ENCODE measurements at regions not wholly inside any gene's neighbourhood (a gene's known extent, or its start where the extent isn't known, plus 50 kb on each side); places are given as distances from the start of the nearest gene placed in this dataset.

- in situ Hi-C loops (cut with HindIII; ENCODE audit: low pct_unique_long_range_greater_than_20kb, low sequenced_read_pairs): no loop called here
- DNase-seq (ENCODE audit: low read depth, low spot score): no peak
These were observed 99.8 kb upstream of the ZMIZ1 start for GRCh38 chr10:78968943-78969342.

DNA sequence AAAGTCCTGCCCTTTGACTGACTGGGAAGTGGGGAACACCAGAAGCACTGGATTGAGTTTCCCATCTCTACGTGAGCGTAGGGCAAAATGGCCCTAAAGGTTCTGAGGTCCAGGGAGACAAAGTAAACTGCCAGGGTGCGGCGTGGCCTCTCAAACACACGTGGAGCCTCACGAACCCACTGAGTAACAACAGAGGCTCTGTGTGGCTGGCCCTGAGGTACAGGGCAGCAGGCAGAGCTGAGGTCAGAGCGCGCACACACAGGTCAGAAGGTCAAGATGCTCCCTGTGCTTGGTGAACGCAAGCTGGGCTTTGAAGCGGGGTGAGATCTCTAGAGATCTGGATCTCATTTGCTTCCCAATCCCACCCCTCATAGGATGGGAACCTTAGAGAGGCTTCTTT lies 99.0 kb upstream of the ZMIZ1 start:
- DNase-seq (ENCODE audit: low read depth, low spot score): no peak
- in situ Hi-C loops (cut with HindIII; ENCODE audit: low pct_unique_long_range_greater_than_20kb, low sequenced_read_pairs): no loop called here

GRCh38 chr10:78970261-78970660 lies 98.5 kb upstream of the ZMIZ1 start:
- in situ Hi-C loops (cut with HindIII; ENCODE audit: low pct_unique_long_range_greater_than_20kb, low sequenced_read_pairs): no loop called here
- DNase-seq (ENCODE audit: low read depth, low spot score): no peak

DNA sequence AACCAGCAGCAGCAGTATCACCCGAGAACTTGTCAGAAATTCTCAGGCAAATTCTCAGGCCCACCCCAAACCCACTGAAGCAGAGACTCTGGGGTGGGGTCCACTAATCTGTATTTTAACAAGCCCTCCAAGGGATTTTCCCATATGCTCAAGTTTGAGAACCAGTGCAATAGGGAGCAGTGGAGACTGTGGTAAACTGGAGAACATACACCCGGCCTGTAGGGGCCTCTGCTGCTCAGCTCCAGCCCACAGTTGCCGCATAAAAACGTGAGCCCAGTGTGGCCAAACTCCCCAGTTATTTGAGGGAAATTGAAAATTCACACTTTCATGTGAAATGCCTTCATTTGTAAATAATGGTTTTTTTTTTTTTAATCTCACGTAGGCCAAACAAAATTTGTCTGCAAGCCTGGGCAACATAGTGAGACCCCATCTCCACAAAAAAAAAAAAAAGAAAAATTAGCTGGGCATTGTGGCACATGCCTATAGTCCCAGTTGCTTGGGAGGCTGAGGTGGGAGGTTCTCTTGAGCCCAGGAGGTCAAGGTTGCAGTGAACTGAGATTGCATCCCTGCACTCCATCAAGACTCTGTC lies 97.6 kb upstream of the ZMIZ1 start:
- in situ Hi-C loops (cut with HindIII; ENCODE audit: low pct_unique_long_range_greater_than_20kb, low sequenced_read_pairs): no loop called here
- DNase-seq (ENCODE audit: low read depth, low spot score): no peak

GRCh38 chr10:78972160-78972946 lies 96.4 kb upstream of the ZMIZ1 start:
- in situ Hi-C loops (cut with HindIII; ENCODE audit: low pct_unique_long_range_greater_than_20kb, low sequenced_read_pairs): no loop called here
- peak; percentile 36 for DNase-seq (ENCODE audit: low read depth, low spot score)

GRCh38 chr10:78972947-78973900 lies 95.5 kb upstream of the ZMIZ1 start:
- peak; percentile 93 for DNase-seq (ENCODE audit: low read depth, low spot score)
- in situ Hi-C loops (cut with HindIII; ENCODE audit: low pct_unique_long_range_greater_than_20kb, low sequenced_read_pairs): no loop called here

DNA sequence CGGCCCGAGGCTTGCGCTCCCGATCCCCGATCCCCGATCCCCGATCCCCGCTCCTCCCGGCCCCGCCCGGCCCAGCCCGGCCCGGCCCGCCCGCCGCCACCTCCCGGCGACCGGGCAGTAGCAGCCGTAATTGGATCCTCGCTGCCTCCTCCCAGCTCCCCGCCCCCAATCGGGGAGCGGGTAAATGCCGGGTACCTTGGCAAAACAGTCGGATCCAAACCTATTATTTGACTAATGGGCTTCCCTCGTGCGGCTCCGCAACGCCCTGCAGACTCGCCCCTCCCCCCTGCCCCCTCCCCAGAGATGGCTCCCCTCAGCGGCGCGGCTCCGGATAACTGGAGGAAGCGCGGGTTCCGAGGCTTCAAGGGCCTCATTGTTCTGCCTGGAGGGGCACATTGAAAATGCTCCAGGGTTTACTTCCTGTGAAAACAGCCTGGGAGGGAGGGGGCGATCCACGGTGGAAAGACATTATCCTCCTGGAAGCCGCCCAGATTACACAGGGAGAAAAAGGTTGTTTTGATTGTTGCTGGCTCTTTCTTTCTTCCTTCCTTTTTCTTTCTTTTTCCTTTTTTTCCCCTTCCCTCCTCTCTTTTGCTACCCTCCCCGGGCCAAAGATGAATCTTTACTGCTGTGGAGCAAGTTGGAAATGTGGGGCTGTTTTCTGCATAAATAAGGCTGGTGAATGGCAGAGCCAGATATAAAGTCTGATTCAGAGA lies 94.7 kb upstream of the ZMIZ1 start:
- in situ Hi-C loops (cut with HindIII; ENCODE audit: low pct_unique_long_range_greater_than_20kb, low sequenced_read_pairs): no loop called here
- peak; percentile 94 for DNase-seq (ENCODE audit: low read depth, low spot score)

DNA sequence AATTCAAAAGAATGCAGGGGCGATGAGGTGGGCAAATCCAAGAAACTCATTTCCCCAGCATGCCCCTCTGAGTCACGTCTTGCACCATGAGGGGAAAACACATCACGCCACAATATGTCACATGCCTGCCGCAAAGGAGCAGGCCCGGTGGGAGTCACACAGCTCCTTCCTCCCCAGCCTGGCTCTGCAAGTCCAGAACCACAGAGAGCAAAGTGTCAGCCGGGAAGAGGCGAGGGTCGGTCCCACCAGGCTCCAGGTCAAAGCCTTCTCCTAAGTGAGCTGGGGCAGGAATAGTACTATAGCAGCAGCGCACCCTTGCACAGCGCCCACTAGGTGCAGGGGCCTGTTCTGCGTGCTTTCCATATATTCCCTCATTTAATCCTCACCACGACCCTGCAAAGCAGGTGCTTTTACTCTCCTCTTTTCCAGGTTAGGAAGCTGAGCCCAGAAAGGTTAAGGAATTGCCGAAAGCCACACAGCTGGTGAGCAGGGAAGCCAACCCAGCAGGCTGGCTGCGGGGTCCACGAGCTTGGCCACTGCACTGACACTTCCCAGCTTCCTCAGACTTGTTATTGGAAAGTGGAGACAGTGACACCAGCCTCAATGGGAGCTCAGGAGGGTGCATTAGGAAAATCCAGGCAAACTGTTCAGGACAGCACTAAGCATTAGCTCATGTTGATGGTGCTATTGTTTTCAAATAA lies 94.0 kb upstream of the ZMIZ1 start:
- in situ Hi-C loops (cut with HindIII; ENCODE audit: low pct_unique_long_range_greater_than_20kb, low sequenced_read_pairs): no loop called here
- peak; percentile 87 for DNase-seq (ENCODE audit: low read depth, low spot score)

- DNase-seq (ENCODE audit: low read depth, low spot score): no peak
- in situ Hi-C loops (cut with HindIII; ENCODE audit: low pct_unique_long_range_greater_than_20kb, low sequenced_read_pairs): no loop called here
These were observed 92.8 kb upstream of the ZMIZ1 start for GRCh38 chr10:78975926-78976325.

- in situ Hi-C loops (cut with HindIII; ENCODE audit: low pct_unique_long_range_greater_than_20kb, low sequenced_read_pairs): no loop called here
- no peak for DNase-seq (ENCODE audit: low read depth, low spot score)
These were observed 91.7 kb upstream of the ZMIZ1 start for GRCh38 chr10:78976825-78977755.

DNA sequence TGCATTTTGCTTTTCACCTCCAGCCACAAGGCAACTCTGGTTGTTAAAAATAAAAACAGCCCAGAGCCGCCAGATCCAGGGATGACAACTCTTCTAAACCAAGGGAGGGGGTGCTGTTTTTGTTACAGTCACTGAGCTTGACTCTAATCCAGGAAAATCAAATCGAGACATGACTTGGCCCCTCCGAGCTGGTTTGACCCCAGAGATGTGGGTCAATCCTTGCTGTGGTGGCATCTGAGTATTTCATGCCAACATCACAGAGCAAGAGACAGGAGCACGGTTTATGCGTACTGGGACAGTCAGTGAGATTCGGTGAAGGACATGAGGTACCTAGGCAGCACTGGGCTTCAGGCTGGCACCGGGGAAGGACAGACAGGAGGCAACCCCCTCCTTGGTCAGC lies 88.8 kb upstream of the ZMIZ1 start:
- in situ Hi-C loops (cut with HindIII; ENCODE audit: low pct_unique_long_range_greater_than_20kb, low sequenced_read_pairs): no loop called here
- DNase-seq (ENCODE audit: low read depth, low spot score): no peak

DNA sequence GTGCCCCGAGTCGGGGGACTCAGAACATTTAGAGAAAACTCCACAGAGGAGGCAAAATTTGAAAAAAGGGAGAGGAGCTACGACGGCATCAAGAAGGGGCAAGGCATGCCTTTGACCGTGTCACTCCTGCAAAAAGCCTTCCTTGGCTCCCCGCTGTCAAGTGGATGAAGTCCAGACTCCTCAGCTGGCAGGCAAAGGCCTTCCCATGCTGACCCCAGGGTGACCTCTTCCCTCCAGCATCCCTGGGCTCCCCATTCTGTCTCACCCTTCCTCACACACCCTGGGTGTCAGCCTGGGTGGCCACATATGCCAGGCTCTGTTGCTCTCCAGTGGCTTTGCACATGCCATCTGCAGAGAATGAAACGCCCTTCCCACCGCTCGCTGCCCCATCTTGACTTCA lies 88.4 kb upstream of the ZMIZ1 start:
- DNase-seq (ENCODE audit: low read depth, low spot score): no peak

GRCh38 chr10:78980815-78981214 lies 88.0 kb upstream of the ZMIZ1 start:
- in situ Hi-C loops (cut with HindIII; ENCODE audit: low pct_unique_long_range_greater_than_20kb, low sequenced_read_pairs): no loop called here
- DNase-seq (ENCODE audit: low read depth, low spot score): no peak

More for the DNA sequence above, 88.4 kb upstream of the ZMIZ1 start:
- in situ Hi-C loops (cut with HindIII; ENCODE audit: low pct_unique_long_range_greater_than_20kb, low sequenced_read_pairs): no loop called here

DNA sequence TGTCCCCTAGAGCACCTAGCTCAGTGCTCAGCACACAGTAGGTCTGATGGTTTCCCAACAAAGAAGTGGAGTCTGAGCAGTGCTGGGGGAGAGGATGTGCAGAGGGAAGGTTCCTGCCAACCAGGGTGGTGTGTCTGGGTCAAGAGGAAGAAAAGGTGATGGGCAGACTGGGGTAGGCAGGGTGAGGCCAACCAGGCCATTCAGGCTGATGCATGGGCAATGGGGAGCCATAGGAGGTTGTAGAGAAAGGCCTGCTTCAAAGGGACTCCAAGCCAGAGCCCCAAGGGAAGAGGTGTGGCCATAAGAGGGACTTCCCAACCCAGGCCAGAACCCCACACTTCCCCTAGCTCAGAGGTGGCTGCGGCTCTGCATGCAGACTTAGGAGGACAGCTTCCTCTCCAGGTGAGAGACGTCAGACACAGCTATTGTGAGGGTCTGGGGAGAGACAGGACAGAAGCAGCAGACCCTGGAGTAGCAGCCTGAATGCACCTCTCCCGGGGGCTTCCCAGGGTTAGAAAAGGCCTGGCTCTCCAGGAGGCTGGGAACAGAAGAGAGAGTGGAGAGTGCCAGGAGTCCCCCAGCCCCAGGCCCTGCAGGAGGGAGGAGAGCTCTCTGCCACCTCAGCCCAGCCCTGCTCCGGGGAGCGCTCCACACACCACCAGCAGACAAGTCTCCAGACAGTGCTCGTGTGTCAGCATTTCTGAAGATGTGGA lies 87.4 kb upstream of the ZMIZ1 start:
- in situ Hi-C loops (cut with HindIII; ENCODE audit: low pct_unique_long_range_greater_than_20kb, low sequenced_read_pairs): no loop called here
- no peak for DNase-seq (ENCODE audit: low read depth, low spot score)

DNA sequence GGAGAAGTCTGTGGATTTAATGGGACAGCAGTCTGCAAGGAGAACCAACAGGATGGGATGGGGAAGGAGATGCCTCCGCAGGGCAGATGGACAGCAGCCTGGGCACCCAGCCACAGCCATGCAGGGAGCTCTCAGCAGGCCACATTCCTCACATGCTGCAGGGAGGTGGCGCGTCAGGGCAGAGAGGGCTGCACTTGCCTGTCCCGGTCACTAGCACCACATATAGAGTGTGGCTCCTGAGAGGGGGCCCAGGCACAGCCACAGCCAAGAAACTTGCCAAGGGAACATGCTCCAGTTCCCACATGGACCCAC lies 86.8 kb upstream of the ZMIZ1 start:
- in situ Hi-C loops (cut with HindIII; ENCODE audit: low pct_unique_long_range_greater_than_20kb, low sequenced_read_pairs): no loop called here
- no peak for DNase-seq (ENCODE audit: low read depth, low spot score)

GRCh38 chr10:78982726-78983125 lies 86.0 kb upstream of the ZMIZ1 start:
- no peak for DNase-seq (ENCODE audit: low read depth, low spot score)
- in situ Hi-C loops (cut with HindIII; ENCODE audit: low pct_unique_long_range_greater_than_20kb, low sequenced_read_pairs): no loop called here
